HPDE6-E6E7 (cell line): ENCODE measurements at regions not wholly inside any gene's neighbourhood (a gene's known extent, or its start where the extent isn't known, plus 50 kb on each side); places are given as distances from the start of the nearest gene placed in this dataset.
A peak's percentile ranks its signal among the peaks of the same experiment; 100 is the strongest.
"Not testable (repeated sequence)": the region's sequence is repeated elsewhere in the genome, so short reads cannot be mapped to it uniquely, and the experiment has no call there.

ENCODE experiments used
- DNase-seq: peaks from one replicate; pipeline ENCODE4 v3.0.0; 2011; ENCODE audit warnings: missing footprints; ENCODE audit errors: extremely low spot score

GRCh38 chr6:137969874-137970273 is 102.8 kb downstream of the TNFAIP3 start:
- no peak for DNase-seq

GRCh38 chr6:137970368-137970767 is 103.3 kb downstream of the TNFAIP3 start:
- DNase-seq, result no peak

- DNase-seq, result no peak
Observed at GRCh38 chr6:137973201-137973600, 106.1 kb downstream of the TNFAIP3 start.

- no peak for DNase-seq
Observed at GRCh38 chr6:137975188-137975940, 108.3 kb downstream of the TNFAIP3 start.

- no peak for DNase-seq
Observed at GRCh38 chr6:137976430-137976829, 109.4 kb downstream of the TNFAIP3 start.

- no peak for DNase-seq
Observed at GRCh38 chr6:137977206-137977605, 110.1 kb downstream of the TNFAIP3 start.

- DNase-seq, result no peak
Observed at GRCh38 chr6:137977814-137978213, 110.8 kb downstream of the TNFAIP3 start.

- peak; percentile 69 for DNase-seq
Observed at GRCh38 chr6:137978252-137978896, 111.3 kb downstream of the TNFAIP3 start.

GRCh38 chr6:137979263-137979662 is 112.2 kb downstream of the TNFAIP3 start:
- DNase-seq, result not testable (repeated sequence)

- DNase-seq, result no peak
Observed at GRCh38 chr6:137980777-137981176, 113.7 kb downstream of the TNFAIP3 start.

- DNase-seq, result no peak
Observed at GRCh38 chr6:137981758-137982157, 114.7 kb downstream of the TNFAIP3 start.

GRCh38 chr6:137982418-137983189 is 115.5 kb downstream of the TNFAIP3 start:
- DNase-seq, result no peak

- DNase-seq, result no peak
Observed at GRCh38 chr6:137983269-137983668, 116.2 kb downstream of the TNFAIP3 start.

GRCh38 chr6:137989664-137990063 is 117.6 kb downstream of the PERP start:
- no peak for DNase-seq

- DNase-seq, result no peak
Observed at GRCh38 chr6:137995371-137995770, 111.8 kb downstream of the PERP start.

- DNase-seq, result no peak
Observed at GRCh38 chr6:137998461-137999019, 108.7 kb downstream of the PERP start.

- DNase-seq, result no peak
Observed at GRCh38 chr6:137999815-138000214, 107.4 kb downstream of the PERP start.

GRCh38 chr6:138000941-138001340 is 106.3 kb downstream of the PERP start:
- DNase-seq, result no peak

- DNase-seq, result no peak
Observed at GRCh38 chr6:138001750-138002349, 105.4 kb downstream of the PERP start.

GRCh38 chr6:138004430-138005287 is 102.6 kb downstream of the PERP start:
- no peak for DNase-seq

- DNase-seq, result no peak
Observed at GRCh38 chr6:138005846-138006245, 101.4 kb downstream of the PERP start.
